HCT116 (cell line): ENCODE measurements at regions not wholly inside any gene's neighbourhood (a gene's known extent, or its start where the extent isn't known, plus 50 kb on each side); places are given as distances from the start of the nearest gene placed in this dataset.

Experiments used
- EZH2phosphoT487 ChIP-seq: fragments of 200-600 bp; IDR thresholded peaks from 2 replicates; pipeline ENCODE4 v1.6.1; 2018; ENCODE audit warnings: antibody characterized with exemption, borderline replicate concordance
- POLR2AphosphoS5 ChIP-seq: IDR thresholded peaks from 2 replicates; pipeline ENCODE4 v1.6.1; 2011; ENCODE audit warnings: mild to moderate bottlenecking, low read depth, low read length, moderate library complexity
- RAD21 ChIP-seq: IDR thresholded peaks from 2 replicates; pipeline ENCODE4 v1.6.1; 2012; ENCODE audit warnings: low read depth, mild to moderate bottlenecking
- SIN3A ChIP-seq: IDR thresholded peaks from 2 replicates; pipeline ENCODE4 v1.6.1; 2012; ENCODE audit warnings: low read depth
- TF ChIP-seq, protein P1 (sequence below): IDR thresholded peaks from 2 replicates; pipeline ENCODE4 v1.6.1; 2012

DNA sequence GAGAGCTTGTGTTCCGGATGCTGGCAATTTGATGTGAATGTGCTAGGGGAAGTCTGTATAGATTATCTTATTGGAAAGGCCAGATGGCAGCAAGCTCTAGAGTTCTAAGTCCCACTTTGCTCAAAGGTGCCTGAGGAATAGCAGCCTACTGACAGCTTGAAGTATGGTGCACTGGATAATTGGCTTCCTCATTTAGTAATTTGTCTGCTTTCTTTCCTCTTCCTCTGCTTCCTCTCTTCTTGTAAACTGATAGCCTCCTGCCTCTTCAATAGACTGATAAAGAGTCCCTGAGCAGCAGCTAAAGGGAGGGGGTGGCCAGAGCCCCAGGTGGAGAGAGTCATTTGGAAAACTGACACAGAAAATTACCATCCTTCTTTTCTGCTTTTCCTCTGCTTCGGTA is 177.3 kb downstream of the FGF1 start:
- TF ChIP-seq, protein P1, sequence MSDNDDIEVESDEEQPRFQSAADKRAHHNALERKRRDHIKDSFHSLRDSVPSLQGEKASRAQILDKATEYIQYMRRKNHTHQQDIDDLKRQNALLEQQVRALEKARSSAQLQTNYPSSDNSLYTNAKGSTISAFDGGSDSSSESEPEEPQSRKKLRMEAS = no peak
- no peak for TF ChIP-seq POLR2AphosphoS5
- TF ChIP-seq SIN3A = no peak
- no peak for TF ChIP-seq RAD21
- no peak for TF ChIP-seq EZH2phosphoT487
